H1 (cell line): ENCODE measurements at regions not wholly inside any gene's neighbourhood (a gene's known extent, or its start where the extent isn't known, plus 50 kb on each side); places are given as distances from the start of the nearest gene placed in this dataset.

Experiments
- CTCF ChIA-PET: fragments of 300-600 bp; sonication (Branson Sonifier 250); formaldehyde crosslinking; loops from one replicate; lab custom pipeline; 2021; ENCODE audit not compliant: partially characterized antibody; lab: Charles Lee
- POLR2A ChIA-PET: fragments of 300-600 bp; sonication (Branson Sonifier 250); formaldehyde crosslinking; loops from one replicate; lab custom pipeline; 2021; ENCODE audit warnings: inconsistent platforms; ENCODE audit not compliant: partially characterized antibody; lab: Charles Lee
- DNase-seq, 2 experiments: peaks; one replicate each; pipeline versions ENCODE4 v3.0.0 to v3.0.0-alpha.2; 2010 to 2022; ENCODE audit warnings: low spot score in 2 of 2, low read depth in 1 of 2, mixed read lengths in 1 of 2
- FAIRE-seq: peaks from 2 replicates; lab custom pipeline; 2011; peaks lifted over from hg19 to GRCh38; lab: Jason Lieb, UNC
- H2AFZ ChIP-seq: 2 replicates; pipeline ENCODE4 v1.8.1; 2012; ENCODE audit warnings: low read length, inconsistent platforms
- H2AK5ac ChIP-seq: 2 replicates; pipeline ENCODE4 v1.6.1; 2013; ENCODE audit warnings: low read depth, low read length
- H2BK120ac ChIP-seq: replicated peaks from 2 replicates; pipeline ENCODE3; 2013; ENCODE audit warnings: low read depth, low read length, inconsistent platforms
- H2BK12ac ChIP-seq: 2 replicates; pipeline ENCODE4 v1.6.1; 2013; ENCODE audit warnings: low read depth, low read length
- H2BK15ac ChIP-seq: 2 replicates; pipeline ENCODE4 v1.6.1; 2013; ENCODE audit warnings: low read length
- H2BK20ac ChIP-seq: 2 replicates; pipeline ENCODE4 v1.6.1; 2013; ENCODE audit warnings: low read length
- H2BK5ac ChIP-seq: 2 replicates; pipeline ENCODE4 v1.6.1; 2013; ENCODE audit warnings: low read depth, low read length
- H3K14ac ChIP-seq: 2 replicates; pipeline ENCODE4 v1.6.1; 2013; ENCODE audit warnings: inconsistent platforms; ENCODE audit not compliant: insufficient read length
- H3K18ac ChIP-seq: 2 replicates; pipeline ENCODE4 v1.6.1; 2013; ENCODE audit warnings: low read length; ENCODE audit errors: extremely low read depth
- H3K23ac ChIP-seq: 2 replicates; pipeline ENCODE4 v1.6.1; 2013; ENCODE audit warnings: inconsistent platforms; ENCODE audit not compliant: insufficient read length
- H3K23me2 ChIP-seq: 2 replicates; pipeline ENCODE4 v1.6.1; 2013; ENCODE audit warnings: low read depth, low read length
- H3K27ac ChIP-seq: 2 replicates; pipeline ENCODE4 v1.6.1; 2011; ENCODE audit warnings: low read depth, low read length, inconsistent platforms
- H3K27me3 ChIP-seq, 4 experiments: replicated peaks in 1 of 4; 1 replicate in 1 of 4; 2 replicates in 3 of 4; pipeline versions ENCODE4 v1.6.1 to v1.8.1; 2011 to 2013; ENCODE audit warnings: low read length in 3 of 4, mild to moderate bottlenecking in 3 of 4, inconsistent platforms in 2 of 4, mixed read lengths in 2 of 4, moderate library complexity in 1 of 4; ENCODE audit not compliant: control insufficient read depth in 3 of 4, insufficient read depth in 3 of 4; ENCODE audit errors: extremely low read depth in 1 of 4
- H3K36me3 ChIP-seq, 4 experiments: 2 replicates each; pipeline versions ENCODE4 v1.6.1 to v1.8.1; 2011 to 2013; ENCODE audit warnings: mild to moderate bottlenecking in 4 of 4, low read length in 3 of 4, moderate library complexity in 2 of 4, control low read depth in 1 of 4, inconsistent platforms in 1 of 4; ENCODE audit not compliant: insufficient read depth in 4 of 4, control insufficient read depth in 2 of 4
- H3K4ac ChIP-seq: replicated peaks from 2 replicates; pipeline ENCODE3; 2013; ENCODE audit warnings: low read length, low read depth, mixed read lengths, inconsistent platforms; ENCODE audit not compliant: insufficient read length
- H3K4me1 ChIP-seq, 4 experiments: replicated peaks in 1 of 4; 1 replicate in 1 of 4; 2 replicates in 3 of 4; pipeline versions ENCODE4 v1.6.1 to v1.8.1; 2011 to 2013; ENCODE audit warnings: low read length in 3 of 4, inconsistent platforms in 2 of 4, mixed read lengths in 1 of 4; ENCODE audit not compliant: insufficient read depth in 4 of 4, control insufficient read depth in 3 of 4
- H3K4me2 ChIP-seq, 2 experiments: 2 replicates each; pipeline versions ENCODE4 v1.6.1 to v1.8.1; 2011 to 2013; ENCODE audit warnings: low read depth in 2 of 2, low read length in 2 of 2, control low read depth in 1 of 2, inconsistent platforms in 1 of 2, mild to moderate bottlenecking in 1 of 2; ENCODE audit not compliant: insufficient read depth in 1 of 2
- H3K4me3 ChIP-seq, 4 experiments: fragments of 200-600, 300-600 bp in 1 of 4; sonication (generic), shearing (Covaris generic), sonication (Bioruptor Twin) in 1 of 4; 2 replicates each; pipeline versions ENCODE4 v1.5.1 to v1.8.1; 2011 to 2016; ENCODE audit warnings: low read length in 4 of 4, low read depth in 3 of 4, control low read depth in 2 of 4, inconsistent platforms in 2 of 4, mild to moderate bottlenecking in 2 of 4, mixed read lengths in 1 of 4, moderate library complexity in 1 of 4; ENCODE audit not compliant: insufficient read depth in 2 of 4; ENCODE audit errors: extremely low read depth in 1 of 4
- H3K56ac ChIP-seq: replicated peaks from 2 replicates; pipeline ENCODE3; 2013; ENCODE audit warnings: low read depth, mild to moderate bottlenecking, mixed read lengths, low read length, inconsistent platforms; ENCODE audit not compliant: insufficient read length
- H3K79me1 ChIP-seq: 2 replicates; pipeline ENCODE4 v1.6.1; 2013; ENCODE audit warnings: low read depth, low read length, control low read depth
- H3K79me2 ChIP-seq, 2 experiments: 2 replicates each; pipeline versions ENCODE4 v1.6.1 to v1.8.1; 2012 to 2013; ENCODE audit warnings: low read length in 2 of 2, mild to moderate bottlenecking in 2 of 2, inconsistent platforms in 1 of 2; ENCODE audit not compliant: insufficient read depth in 2 of 2, control insufficient read depth in 1 of 2
- H3K9ac ChIP-seq, 4 experiments: replicated peaks in 1 of 4; 1 replicate in 1 of 4; 2 replicates in 3 of 4; pipeline versions ENCODE4 v1.6.1 to v1.8.1; 2011 to 2013; ENCODE audit warnings: low read depth in 3 of 4, low read length in 3 of 4, control low read depth in 2 of 4, mild to moderate bottlenecking in 2 of 4, moderate library complexity in 2 of 4, inconsistent platforms in 1 of 4; ENCODE audit errors: extremely low read depth in 1 of 4
- H3K9me3 ChIP-seq, 2 experiments: 2 replicates each; pipeline versions ENCODE4 v1.6.1 to v1.8.1; 2012 to 2013; ENCODE audit warnings: mild to moderate bottlenecking in 2 of 2, moderate library complexity in 2 of 2, control low read depth in 1 of 2, inconsistent platforms in 1 of 2, low read depth in 1 of 2, low read length in 1 of 2, mixed read lengths in 1 of 2; ENCODE audit not compliant: insufficient read depth in 2 of 2
- H4K20me1 ChIP-seq, 2 experiments: replicated peaks in 1 of 2; 2 replicates each; pipeline versions ENCODE3 to v1.8.1; 2011 to 2013; ENCODE audit warnings: inconsistent platforms in 2 of 2, low read length in 2 of 2, mild to moderate bottlenecking in 1 of 2; ENCODE audit not compliant: insufficient read depth in 2 of 2, control insufficient read depth in 1 of 2
- H4K5ac ChIP-seq: 2 replicates; pipeline ENCODE4 v1.6.1; 2013; ENCODE audit warnings: low read length, low read depth, mixed read lengths, inconsistent platforms; ENCODE audit not compliant: insufficient read length
- H4K8ac ChIP-seq: 2 replicates; pipeline ENCODE4 v1.8.0; 2013; ENCODE audit warnings: mild to moderate bottlenecking, moderate library complexity, low read length, inconsistent platforms; ENCODE audit not compliant: insufficient read depth; ENCODE audit errors: extremely low read depth
- H4K91ac ChIP-seq: replicated peaks from 2 replicates; pipeline ENCODE3; 2013; ENCODE audit warnings: low read length, mixed read lengths, inconsistent platforms; ENCODE audit not compliant: insufficient read length
- BCL11A ChIP-seq, 2 experiments: IDR thresholded peaks; one replicate each; pipeline ENCODE4 v1.6.1; 2011; ENCODE audit warnings: low read depth in 2 of 2, low read length in 2 of 2, mild to moderate bottlenecking in 2 of 2
- CREB1 ChIP-seq: IDR thresholded peaks from 2 replicates; pipeline ENCODE4 v1.6.1; 2012; ENCODE audit warnings: inconsistent platforms
- HDAC2 ChIP-seq, 2 experiments: fragments of 300-600 bp in 1 of 2; sonication (generic) in 1 of 2; IDR thresholded peaks; 2 replicates each; pipeline ENCODE4 v1.6.1; 2011 to 2012; ENCODE audit warnings: low read depth in 2 of 2, low read length in 2 of 2, mild to moderate bottlenecking in 2 of 2, moderate library complexity in 2 of 2, borderline replicate concordance in 1 of 2, inconsistent platforms in 1 of 2
- KDM1A ChIP-seq: fragments of 200-600, 300-600 bp; sonication (generic); IDR thresholded peaks from 2 replicates; pipeline ENCODE4 v1.7.1; 2016; ENCODE audit warnings: mild to moderate bottlenecking, low read length, borderline replicate concordance
- MAFK ChIP-seq: IDR thresholded peaks from 2 replicates; pipeline ENCODE4 v1.6.1; 2012; ENCODE audit warnings: low read depth, mild to moderate bottlenecking, improper control_type of control experiment, low read length
- NRF1 ChIP-seq: IDR thresholded peaks from 2 replicates; pipeline ENCODE4 v1.6.1; 2011; ENCODE audit warnings: mild to moderate bottlenecking, low read depth, low read length, improper control_type of control experiment
- RBBP5 ChIP-seq: IDR thresholded peaks from 2 replicates; pipeline ENCODE4 v1.7.1; 2012; ENCODE audit warnings: low read depth, mild to moderate bottlenecking, inconsistent platforms, low read length, moderate library complexity, borderline replicate concordance
- SIN3A ChIP-seq, 2 experiments: IDR thresholded peaks in 1 of 2; conservative IDR thresholded peaks in 1 of 2; 2 replicates each; pipeline ENCODE4 v1.6.1; 2011 to 2012; ENCODE audit warnings: low read length in 2 of 2, improper control_type of control experiment in 1 of 2, low read depth in 1 of 2, mild to moderate bottlenecking in 1 of 2
- SIX5 ChIP-seq: IDR thresholded peaks from 2 replicates; pipeline ENCODE4 v1.6.1; 2011; ENCODE audit warnings: mild to moderate bottlenecking, low read depth, low read length
- TBP ChIP-seq: IDR thresholded peaks from 2 replicates; pipeline ENCODE4 v1.6.1; 2011; ENCODE audit warnings: low read depth, low read length, improper control_type of control experiment
- TEAD4 ChIP-seq: IDR thresholded peaks from 2 replicates; pipeline ENCODE4 v1.6.1; 2012; ENCODE audit warnings: low read depth, low read length, inconsistent platforms, mixed read lengths
- YY1 ChIP-seq: IDR thresholded peaks from 2 replicates; pipeline ENCODE4 v1.6.1; 2011; ENCODE audit warnings: low read depth, mild to moderate bottlenecking, low read length
- WGBS, 2 experiments: shearing (Covaris generic) in 1 of 2; methylation state at CpG; one replicate each; pipeline versions ENCODE4 v1.1.6 to v1.1.7; 2013 to 2015; ENCODE audit warnings: low lambda C conversion rate in 2 of 2, mixed read lengths in 2 of 2, inconsistent platforms in 1 of 2, low coverage in 1 of 2, missing lambda C conversion rate in 1 of 2; ENCODE audit not compliant: insufficient replicate concordance in 2 of 2, insufficient coverage in 1 of 2, insufficient read length in 1 of 2; ENCODE audit errors: extremely low coverage in 1 of 2, missing lambda C conversion rate in 1 of 2; 5-methylcytosine and 5-hydroxymethylcytosine counted together

DNA sequence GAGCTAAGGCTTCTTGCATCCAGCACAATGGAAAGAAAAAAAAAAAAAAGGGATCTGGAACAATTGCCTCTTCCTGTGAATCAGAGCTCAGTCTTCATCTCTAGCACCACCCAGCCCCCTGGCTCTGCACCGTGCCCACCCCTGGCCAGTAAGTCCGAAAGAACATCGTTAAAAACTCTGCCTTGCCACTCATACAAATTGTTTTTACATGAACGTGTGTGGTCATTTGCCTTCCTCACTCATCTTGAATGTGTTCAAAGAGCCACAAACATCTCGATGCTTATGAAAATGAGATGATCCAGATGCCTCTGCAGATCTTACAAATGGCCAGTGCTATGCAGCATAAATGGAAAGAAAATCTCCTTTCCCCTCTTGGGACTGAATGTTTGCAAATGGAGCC lies 400.0 kb upstream of the PPP2R3A start:
- Histone ChIP-seq H3K27me3 (no peaks in the 10 kb centered on the region), H3K4me2 (no peak overlapping the region), H3K27ac (no peak overlapping the region), H3K36me3 (no peaks in the 10 kb centered on the region), H3K14ac (no peak overlapping the region), H4K20me1 (no peaks in the 10 kb centered on the region), H3K79me2 (no peaks in the 10 kb centered on the region), H2BK20ac (no peak overlapping the region), H3K23ac (no peak overlapping the region), H2AFZ (no peak overlapping the region), H3K18ac (no peak overlapping the region), H2BK12ac (no peak overlapping the region), H3K4me3 (no peak overlapping the region), H3K9me3 (no peaks in the 10 kb centered on the region), H3K4me1 (no peaks in the 10 kb centered on the region), H3K23me2 (no peaks in the 10 kb centered on the region; the same call in 1 of the 2 replicates), H3K4ac (no peak overlapping the region), H2AK5ac (no peak overlapping the region), H2BK120ac (no peak overlapping the region), H3K56ac (no peak overlapping the region), H2BK15ac (no peak overlapping the region), H4K91ac (no peak overlapping the region), H3K9ac (no peak overlapping the region), H3K79me1 (no peaks in the 10 kb centered on the region), H4K5ac (no peak overlapping the region), H4K8ac (no peak overlapping the region), H2BK5ac (no peak overlapping the region)
- TF ChIP-seq TEAD4 (no peak), MAFK (no peak), YY1 (no peak), TBP (no peak), HDAC2 (IDR thresholded peaks at IDR 0.05; ENCODE audit: borderline replicate concordance in 1 of 2, low read depth in 2 of 2, low read length in 2 of 2) (no peak), SIX5 (no peak), NRF1 (no peak), SIN3A (conservative IDR thresholded peaks at IDR 0.05 in 1 of 2, IDR thresholded peaks at IDR 0.05 in 1 of 2; ENCODE audit: low read depth in 1 of 2, low read length in 2 of 2) (no peak), BCL11A (IDR thresholded peaks at IDR 0.05; ENCODE audit: low read depth in 2 of 2, low read length in 2 of 2) (no peak), RBBP5 (no peak), KDM1A (no peak), CREB1 (no peak)
- FAIRE-seq = no peak
- CTCF ChIA-PET = interaction anchor here (0.6 to 1.3 kb wide), 5 partner anchors 8 to 1316 kb away, joined by 3 read pairs; no protein-coding TSS in a partner anchor
- 78% methylated on average over 5 of the region's 5 CpGs; no CpG with 5 or more reads in 1 of the 2 experiments for WGBS, 2 experiments
- POLR2A ChIA-PET = interaction anchor here (0.7 to 1.0 kb wide), 2 partner anchors 10 to 126 kb away, joined by 3 to 4 read pairs; no protein-coding TSS in a partner anchor
- no peak for DNase-seq
